GM19463 (cell line): ENCODE measurements at regions not wholly inside any gene's neighbourhood (a gene's known extent, or its start where the extent isn't known, plus 50 kb on each side); places are given as distances from the start of the nearest gene placed in this dataset.

Experiments
- ATAC-seq: cut with Tn5 transposase; IDR thresholded peaks from one replicate; pipeline ENCODE4 v1.9.1; 2021; ENCODE audit warnings: mild to moderate bottlenecking, moderate library complexity; ENCODE audit not compliant: unreplicated experiment

- no peak for ATAC-seq
These were observed 82.9 kb downstream of the HES1 start for GRCh38 chr3:194218646-194219453.

DNA sequence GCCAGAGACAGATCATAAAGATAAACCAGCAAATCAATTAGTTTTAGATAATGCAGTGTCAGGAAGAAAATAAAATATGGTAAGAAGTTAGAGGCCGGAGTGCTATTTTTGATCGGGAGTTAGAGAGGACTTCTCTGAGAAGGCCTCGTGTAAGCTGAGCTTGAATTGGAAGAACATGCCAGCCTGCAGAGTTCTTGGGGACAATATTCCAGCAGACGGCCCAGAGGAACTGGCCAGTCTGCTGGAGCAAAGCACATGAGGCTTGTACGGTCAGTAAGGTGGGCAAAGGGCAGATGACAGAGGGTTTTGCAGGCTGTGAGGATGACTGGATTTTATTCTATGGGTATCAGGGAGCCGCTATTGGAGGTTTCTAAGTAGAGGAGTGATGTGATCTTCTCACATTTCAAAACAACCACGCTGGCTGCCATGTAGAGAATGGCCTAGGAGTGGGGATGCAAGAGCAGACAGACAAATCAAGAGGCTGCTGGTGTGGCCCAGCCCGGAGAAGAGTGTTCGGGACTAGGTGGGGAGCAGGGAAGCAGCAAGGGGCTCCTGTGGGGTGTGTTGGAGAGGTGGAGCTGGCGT is 84.0 kb downstream of the HES1 start:
- no peak for ATAC-seq

DNA sequence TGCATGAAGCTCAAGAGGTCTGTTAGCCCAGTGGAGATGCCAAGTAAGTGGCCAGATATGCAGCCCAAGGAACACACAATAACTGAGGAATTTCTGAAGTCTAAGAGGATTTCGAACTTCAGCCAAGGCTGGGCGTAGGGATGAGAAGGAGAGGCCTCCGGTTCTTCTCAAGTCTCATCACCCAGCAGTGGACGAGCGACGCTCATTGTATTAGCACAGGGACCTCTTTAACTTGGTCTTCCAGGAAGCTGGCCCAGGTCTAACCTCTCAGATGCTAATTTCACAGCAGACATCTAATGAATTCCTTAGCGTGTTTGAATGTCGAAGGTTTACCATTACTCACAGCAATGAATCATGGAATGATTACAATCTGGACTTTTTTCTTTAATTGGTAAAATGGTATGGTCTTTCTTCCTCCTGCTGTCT is 85.0 kb downstream of the HES1 start:
- ATAC-seq = no peak

- ATAC-seq = no peak
These were observed 85.4 kb downstream of the HES1 start for GRCh38 chr3:194221336-194221735.

DNA sequence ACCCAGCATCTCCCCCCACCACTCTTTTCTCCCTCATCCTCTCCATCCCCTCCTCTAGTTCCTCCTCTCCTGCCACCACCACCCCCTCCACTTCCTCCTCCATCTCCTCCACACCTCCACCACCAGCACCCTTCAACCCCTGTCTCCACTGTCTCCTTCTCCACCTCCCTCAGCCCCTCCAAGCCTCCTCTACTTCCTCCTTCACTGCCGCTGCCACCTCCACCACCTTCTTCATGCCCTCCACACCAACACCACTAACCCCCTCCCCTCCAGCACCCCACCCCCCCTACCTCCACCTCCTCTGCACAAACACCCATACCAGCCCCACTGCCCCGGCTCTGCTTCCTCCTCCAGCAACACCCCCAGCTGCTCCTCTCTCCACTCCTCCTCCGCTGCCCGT is 88.0 kb downstream of the HES1 start:
- ATAC-seq = no peak

GRCh38 chr3:194224471-194225417 is 88.8 kb downstream of the HES1 start:
- ATAC-seq = no peak

- ATAC-seq = no peak
These were observed 89.5 kb downstream of the HES1 start for GRCh38 chr3:194225418-194225812.

DNA sequence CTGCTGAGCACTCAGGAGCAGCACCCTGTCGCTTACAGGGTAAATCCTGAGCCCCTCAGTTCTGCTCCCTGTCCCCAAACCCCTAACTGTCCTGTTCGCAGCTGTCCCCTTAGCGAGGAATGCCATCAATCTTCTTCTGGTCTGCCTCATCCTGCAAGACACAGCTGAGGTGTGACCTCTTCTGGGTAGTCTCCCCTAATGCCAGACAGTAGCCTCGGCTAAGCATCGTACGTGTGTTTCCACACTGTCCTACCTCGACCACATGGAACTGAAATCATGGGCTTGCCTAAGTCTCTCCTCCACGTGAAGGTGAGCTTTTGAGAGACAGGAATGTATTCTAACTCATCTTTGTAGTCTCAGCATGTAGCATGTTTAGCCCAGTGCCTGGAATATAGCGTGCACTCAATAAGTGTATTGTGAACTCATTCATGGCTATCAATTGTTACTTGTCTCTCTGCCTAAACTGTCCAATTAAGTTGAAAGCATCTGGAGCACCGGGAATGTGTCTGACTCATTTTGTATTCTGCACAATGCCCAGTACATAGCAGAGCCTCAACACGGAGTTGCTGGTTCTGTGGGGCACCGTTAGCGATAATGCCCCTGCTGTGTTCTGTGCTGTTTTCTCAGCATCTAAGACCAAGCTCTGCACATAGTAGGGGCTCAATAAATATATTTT is 90.2 kb downstream of the HES1 start:
- ATAC-seq = no peak

- no peak for ATAC-seq
These were observed 96.2 kb downstream of the HES1 start for GRCh38 chr3:194231929-194232832.

- no peak for ATAC-seq
These were observed 97.2 kb downstream of the HES1 start for GRCh38 chr3:194233150-194233549.

GRCh38 chr3:194235160-194235559 is 99.2 kb downstream of the HES1 start:
- no peak for ATAC-seq

DNA sequence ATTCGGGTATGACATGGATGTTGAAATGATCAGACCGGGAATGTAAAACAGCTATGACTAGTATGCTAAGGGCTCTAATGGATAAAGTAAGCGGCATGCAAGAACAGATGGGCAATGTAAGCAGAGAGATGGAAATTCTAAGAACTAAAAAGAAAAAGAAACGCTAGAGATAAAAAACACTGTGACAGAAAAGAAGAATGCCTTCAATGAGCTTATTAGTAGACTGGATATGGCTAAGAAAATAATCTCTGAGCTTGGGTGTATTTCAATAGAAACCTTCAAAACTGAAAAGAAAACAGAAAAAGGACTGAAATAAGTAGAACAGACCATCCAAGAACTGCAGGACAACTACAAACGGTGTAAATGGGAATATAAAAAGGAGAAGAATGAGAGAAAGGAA is 101.2 kb downstream of the HES1 start:
- no peak for ATAC-seq

GRCh38 chr3:194240766-194241165 is 104.8 kb downstream of the HES1 start:
- ATAC-seq = no peak

DNA sequence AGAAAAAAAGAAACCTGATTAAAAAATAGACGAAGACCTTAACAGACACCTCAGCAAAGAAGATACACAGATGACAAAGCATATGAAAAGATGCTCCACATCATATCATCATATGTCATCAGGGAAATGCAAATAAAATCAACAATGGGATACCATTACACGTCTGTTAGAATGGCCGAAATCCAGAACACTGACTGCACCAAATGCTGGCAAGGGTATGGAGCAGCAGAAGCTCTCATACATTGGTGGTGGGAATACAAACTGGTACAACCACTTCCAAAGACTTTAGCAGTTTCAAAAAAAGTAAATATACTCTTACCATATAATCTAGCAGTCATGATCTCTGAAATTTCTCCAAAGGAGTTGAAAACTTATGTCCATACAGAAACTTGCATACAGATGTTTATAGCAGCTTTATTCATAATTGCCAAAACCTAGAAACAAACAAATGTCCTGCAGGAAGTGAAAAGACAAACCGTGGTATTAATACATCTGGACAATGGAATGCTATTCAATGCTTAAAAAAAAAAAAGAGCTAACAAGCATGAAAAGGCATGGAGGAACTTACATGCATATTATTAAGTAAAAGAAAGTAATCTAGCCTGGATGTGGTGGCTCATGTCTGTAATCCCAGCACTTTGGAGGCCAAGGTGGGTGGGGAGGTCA is 107.4 kb downstream of the HES1 start:
- ATAC-seq = no peak

- no peak for ATAC-seq
These were observed 107.0 kb downstream of the CPN2 start for GRCh38 chr3:194244167-194244566.

DNA sequence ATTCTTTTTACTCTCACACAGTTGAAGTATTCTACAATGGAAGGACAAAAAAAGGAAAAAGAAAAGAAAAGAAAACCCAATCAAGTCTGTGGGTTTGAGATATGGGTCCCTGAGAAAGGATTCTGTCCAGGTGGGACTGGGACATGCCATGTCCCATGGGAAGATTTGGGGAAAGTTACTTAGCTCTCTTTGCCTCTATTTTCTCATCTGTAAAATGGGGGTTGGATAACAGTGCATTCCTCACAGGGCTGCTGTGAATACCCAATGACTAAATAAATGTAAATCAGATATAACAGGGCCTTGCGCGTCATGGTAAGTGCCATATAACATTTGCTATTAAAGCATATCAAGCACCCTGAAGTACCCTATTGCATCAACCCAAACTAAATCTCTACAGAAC is 105.7 kb downstream of the CPN2 start:
- no peak for ATAC-seq

DNA sequence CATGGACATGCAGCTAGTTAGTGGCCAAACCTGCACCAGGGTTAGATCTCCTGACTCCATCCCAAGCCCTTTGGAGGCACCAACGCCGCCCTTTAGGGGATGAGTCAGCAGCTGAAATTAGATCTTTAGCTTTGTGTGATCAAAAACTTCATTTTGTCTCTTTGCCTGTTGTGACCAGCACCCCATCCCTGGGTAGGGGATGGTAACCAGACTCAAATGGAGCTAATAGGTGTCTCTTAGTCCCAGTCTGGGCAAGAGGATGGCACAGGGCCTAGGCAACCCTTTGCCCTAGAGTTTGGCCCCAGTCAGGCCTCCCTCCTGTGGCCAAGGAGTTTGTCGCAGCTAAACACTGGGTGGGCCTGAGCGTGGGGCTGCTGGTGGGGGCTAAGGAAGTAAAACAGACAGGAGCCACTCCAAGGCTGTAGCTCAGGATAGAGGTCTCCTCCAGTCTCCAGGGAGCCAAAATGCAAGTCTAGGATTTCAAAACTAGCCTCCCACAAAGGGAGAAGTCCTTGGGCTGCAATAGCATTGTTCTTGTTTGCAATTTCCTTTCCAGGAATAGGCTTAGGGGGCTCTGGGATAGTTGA is 105.1 kb downstream of the CPN2 start:
- ATAC-seq = no peak

DNA sequence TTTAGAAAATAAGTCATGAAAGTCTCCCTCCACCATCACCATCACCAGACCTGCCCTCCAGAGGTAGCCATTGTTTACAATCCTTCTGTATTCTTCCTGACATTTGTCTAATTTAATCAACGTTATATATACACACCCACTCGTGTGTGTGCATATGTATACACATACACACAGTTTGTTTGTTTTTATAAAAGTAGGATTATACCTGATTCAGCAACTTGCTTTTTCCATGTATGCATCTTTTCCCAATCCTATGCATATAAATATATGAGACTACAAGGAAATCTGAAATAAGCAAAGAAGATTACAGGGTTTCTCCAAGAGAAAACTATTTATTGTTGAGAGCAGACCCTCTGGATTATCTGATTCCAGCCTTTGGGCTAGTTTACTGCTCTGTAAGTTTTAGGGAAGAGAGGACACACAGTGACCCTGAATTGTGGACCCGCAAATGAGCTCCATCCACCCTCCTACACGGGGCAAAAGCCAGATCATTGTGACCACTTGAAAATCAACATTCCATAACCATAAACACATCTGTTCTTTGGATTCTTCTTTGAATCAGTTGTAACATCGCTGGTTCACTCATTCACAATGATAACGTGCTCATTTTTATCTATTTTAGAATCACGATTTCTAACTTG is 104.3 kb downstream of the CPN2 start:
- no peak for ATAC-seq

GRCh38 chr3:194247350-194247740 is 103.8 kb downstream of the CPN2 start:
- no peak for ATAC-seq
